Mucosa of stomach (tissue), 1 donor: ENCODE measurements at regions not wholly inside any gene's neighbourhood (a gene's known extent, or its start where the extent isn't known, plus 50 kb on each side); places are given as distances from the start of the nearest gene placed in this dataset.

Source experiments
- H3K27me3 ChIP-seq: one replicate; pipeline ENCODE4 v1.7.0; 2013; ENCODE audit warnings: mild to moderate bottlenecking, low read length; ENCODE audit not compliant: control insufficient read depth, insufficient read depth
- H3K36me3 ChIP-seq: one replicate; pipeline ENCODE4 v1.7.0; 2013; ENCODE audit warnings: low read length; ENCODE audit not compliant: control insufficient read depth, insufficient read depth
- H3K4me1 ChIP-seq: one replicate; pipeline ENCODE4 v1.7.0; 2013; ENCODE audit warnings: mild to moderate bottlenecking, low read length; ENCODE audit not compliant: control insufficient read depth, insufficient read depth
- H3K4me3 ChIP-seq: one replicate; pipeline ENCODE4 v1.7.0; 2013; ENCODE audit warnings: low read length
- H3K9ac ChIP-seq: one replicate; pipeline ENCODE4 v1.7.0; 2013; ENCODE audit warnings: mild to moderate bottlenecking, low read length, moderate library complexity
- H3K9me3 ChIP-seq: one replicate; pipeline ENCODE4 v1.7.0; 2013; ENCODE audit warnings: mild to moderate bottlenecking, low read length, moderate library complexity; ENCODE audit not compliant: control insufficient read depth
- donor health status: Pancreatic carcinoma.

GRCh38 chr16:86632206-86632605, 53.9 kb downstream of the FOXL1 start:
- H3K9ac ChIP-seq: no peak overlapping the region
- peaks cover under 1% of the 10 kb centered on the region for H3K27me3 ChIP-seq
- no peak overlapping the region for H3K4me3 ChIP-seq
- no peaks in the 10 kb centered on the region for H3K4me1 ChIP-seq
- H3K36me3 ChIP-seq: no peaks in the 10 kb centered on the region
- no peaks in the 10 kb centered on the region for H3K9me3 ChIP-seq

GRCh38 chr16:86632944-86633343, 54.6 kb downstream of the FOXL1 start:
- Histone ChIP-seq H3K4me1 (no peaks in the 10 kb centered on the region), H3K9me3 (no peaks in the 10 kb centered on the region), H3K9ac (no peak overlapping the region), H3K4me3 (no peak overlapping the region), H3K27me3 (peaks cover 7% of the 10 kb centered on the region), H3K36me3 (no peaks in the 10 kb centered on the region)

- peaks cover 7% of the 10 kb centered on the region for H3K27me3 ChIP-seq
- H3K36me3 ChIP-seq: no peaks in the 10 kb centered on the region
- no peak overlapping the region for H3K9ac ChIP-seq
- no peaks in the 10 kb centered on the region for H3K4me1 ChIP-seq
- no peak overlapping the region for H3K4me3 ChIP-seq
- H3K9me3 ChIP-seq: no peaks in the 10 kb centered on the region
Observed at GRCh38 chr16:86634292-86634691, 55.9 kb downstream of the FOXL1 start.

GRCh38 chr16:86635176-86635876, 57.0 kb downstream of the FOXL1 start:
- Histone ChIP-seq H3K9me3 (no peaks in the 10 kb centered on the region), H3K4me3 (no peak overlapping the region), H3K27me3 (peaks cover 7% of the 10 kb centered on the region), H3K9ac (no peak overlapping the region), H3K4me1 (no peaks in the 10 kb centered on the region), H3K36me3 (no peaks in the 10 kb centered on the region)

- Histone ChIP-seq H3K9me3 (no peaks in the 10 kb centered on the region), H3K4me3 (no peak overlapping the region), H3K4me1 (no peaks in the 10 kb centered on the region), H3K27me3 (peaks cover 7% of the 10 kb centered on the region), H3K36me3 (no peaks in the 10 kb centered on the region), H3K9ac (no peak overlapping the region)
Observed at GRCh38 chr16:86635926-86636325, 57.6 kb downstream of the FOXL1 start.

GRCh38 chr16:86637744-86638143, 59.4 kb downstream of the FOXL1 start:
- Histone ChIP-seq H3K36me3 (no peaks in the 10 kb centered on the region), H3K4me3 (no peak overlapping the region), H3K27me3 (peaks cover 7% of the 10 kb centered on the region), H3K9me3 (no peaks in the 10 kb centered on the region), H3K9ac (no peak overlapping the region), H3K4me1 (no peaks in the 10 kb centered on the region)

GRCh38 chr16:86638642-86639041, 60.3 kb downstream of the FOXL1 start:
- Histone ChIP-seq H3K27me3 (peaks cover 7% of the 10 kb centered on the region), H3K36me3 (no peaks in the 10 kb centered on the region), H3K9ac (no peak overlapping the region), H3K4me1 (no peaks in the 10 kb centered on the region), H3K4me3 (no peak overlapping the region), H3K9me3 (no peaks in the 10 kb centered on the region)

- Histone ChIP-seq H3K36me3 (no peaks in the 10 kb centered on the region), H3K4me3 (no peak overlapping the region), H3K9me3 (no peaks in the 10 kb centered on the region), H3K9ac (no peak overlapping the region), H3K4me1 (no peaks in the 10 kb centered on the region), H3K27me3 (peaks cover 7% of the 10 kb centered on the region)
Observed at GRCh38 chr16:86639354-86639753, 61.0 kb downstream of the FOXL1 start.

- Histone ChIP-seq H3K9ac (no peak overlapping the region), H3K9me3 (no peaks in the 10 kb centered on the region), H3K4me3 (no peak overlapping the region), H3K36me3 (no peaks in the 10 kb centered on the region), H3K27me3 (peaks cover 7% of the 10 kb centered on the region), H3K4me1 (no peaks in the 10 kb centered on the region)
Observed at GRCh38 chr16:86640265-86640843, 62.0 kb downstream of the FOXL1 start.

- no peak overlapping the region for H3K9ac ChIP-seq
- H3K27me3 ChIP-seq: peaks cover 11% of the 10 kb centered on the region
- H3K9me3 ChIP-seq: no peaks in the 10 kb centered on the region
- H3K4me1 ChIP-seq: no peaks in the 10 kb centered on the region
- no peaks in the 10 kb centered on the region for H3K36me3 ChIP-seq
- no peak overlapping the region for H3K4me3 ChIP-seq
Observed at GRCh38 chr16:86642087-86642486, 63.7 kb downstream of the FOXL1 start.

GRCh38 chr16:86643671-86644070, 65.3 kb downstream of the FOXL1 start:
- peaks cover 5% of the 10 kb centered on the region for H3K27me3 ChIP-seq

GRCh38 chr16:86647561-86647960, 69.2 kb downstream of the FOXL1 start:
- Histone ChIP-seq H3K36me3 (no peaks in the 10 kb centered on the region), H3K4me3 (no peak overlapping the region), H3K9ac (no peak overlapping the region), H3K9me3 (no peaks in the 10 kb centered on the region), H3K27me3 (peaks cover 12% of the 10 kb centered on the region), H3K4me1 (no peaks in the 10 kb centered on the region)

More at GRCh38 chr16:86643671-86644070, 65.3 kb downstream of the FOXL1 start:
- H3K36me3 ChIP-seq: no peaks in the 10 kb centered on the region
- no peak overlapping the region for H3K4me3 ChIP-seq
- no peaks in the 10 kb centered on the region for H3K4me1 ChIP-seq
- no peaks in the 10 kb centered on the region for H3K9me3 ChIP-seq
- no peak overlapping the region for H3K9ac ChIP-seq
